Hepatocyte (in vitro differentiated cells): ENCODE measurements at regions not wholly inside any gene's neighbourhood (a gene's known extent, or its start where the extent isn't known, plus 50 kb on each side); places are given as distances from the start of the nearest gene placed in this dataset.

Experiments
- DNase-seq: peaks from one replicate; pipeline ENCODE4 v3.0.0-alpha.2; 2016; ENCODE audit warnings: low spot score
- H2AFZ ChIP-seq: fragments of 200-600 bp; sonication (generic); 2 replicates; pipeline ENCODE4 v1.6.0; 2016; ENCODE audit warnings: antibody characterized with exemption, mild to moderate bottlenecking
- H3K27ac ChIP-seq: fragments of 200-600 bp; sonication (generic); 2 replicates; pipeline ENCODE4 v1.5.1; 2016; ENCODE audit warnings: mild to moderate bottlenecking
- H3K27me3 ChIP-seq: fragments of 200-600 bp; sonication (generic); 2 replicates; pipeline ENCODE4 v1.6.1; 2016
- H3K36me3 ChIP-seq: fragments of 200-600 bp; sonication (generic); replicated peaks from 2 replicates; pipeline ENCODE4 v1.5.1; 2016; ENCODE audit warnings: low read depth; ENCODE audit not compliant: insufficient read depth
- H3K4me1 ChIP-seq: fragments of 200-600 bp; sonication (generic); 2 replicates; pipeline ENCODE4 v1.5.1; 2016; ENCODE audit warnings: mild to moderate bottlenecking, moderate library complexity; ENCODE audit not compliant: insufficient read depth
- H3K4me2 ChIP-seq: fragments of 200-600 bp; sonication (generic); 2 replicates; pipeline ENCODE4 v1.6.0; 2016
- H3K4me3 ChIP-seq: fragments of 200-600 bp; sonication (generic); 2 replicates; pipeline ENCODE4 v1.5.1; 2016; ENCODE audit warnings: mild to moderate bottlenecking
- H3K79me2 ChIP-seq: fragments of 200-600 bp; sonication (generic); 2 replicates; pipeline ENCODE4 v1.6.0; 2017; ENCODE audit warnings: mild to moderate bottlenecking
- H3K9me2 ChIP-seq: fragments of 200-600 bp; sonication (generic); replicated peaks from 2 replicates; pipeline ENCODE4 v1.6.0; 2017; ENCODE audit warnings: mild to moderate bottlenecking; ENCODE audit not compliant: insufficient read depth
- H3K9me3 ChIP-seq: fragments of 200-600 bp; sonication (generic); 2 replicates; pipeline ENCODE4 v1.5.1; 2016; ENCODE audit warnings: low read depth, mild to moderate bottlenecking
- H4K20me1 ChIP-seq: fragments of 200-600 bp; sonication (generic); 2 replicates; pipeline ENCODE4 v1.6.0; 2016; ENCODE audit warnings: mild to moderate bottlenecking; ENCODE audit not compliant: insufficient read depth, poor library complexity, severe bottlenecking
- CTCF ChIP-seq: fragments of 200-600 bp; sonication (generic); IDR thresholded peaks from 2 replicates; pipeline ENCODE4 v1.5.1; 2016; ENCODE audit warnings: antibody characterized with exemption, mild to moderate bottlenecking; ENCODE audit not compliant: poor library complexity
- EZH2 ChIP-seq: fragments of 200-600 bp; sonication (generic); IDR thresholded peaks from 2 replicates; pipeline ENCODE4 v1.6.1; 2016; ENCODE audit warnings: antibody characterized with exemption, mild to moderate bottlenecking, borderline replicate concordance
- EZH2phosphoT487 ChIP-seq: fragments of 200-600 bp; sonication (generic); IDR thresholded peaks from one replicate; pipeline ENCODE4 v1.6.1; 2018; ENCODE audit warnings: antibody characterized with exemption, mild to moderate bottlenecking, low read depth, moderate library complexity; ENCODE audit not compliant: unreplicated experiment, severe bottlenecking
- WGBS: methylation state at CpG from one replicate; pipeline ENCODE4 v1.1.6; 2016; ENCODE audit warnings: low lambda C conversion rate; ENCODE audit errors: missing lambda C conversion rate; 5-methylcytosine and 5-hydroxymethylcytosine counted together

DNA sequence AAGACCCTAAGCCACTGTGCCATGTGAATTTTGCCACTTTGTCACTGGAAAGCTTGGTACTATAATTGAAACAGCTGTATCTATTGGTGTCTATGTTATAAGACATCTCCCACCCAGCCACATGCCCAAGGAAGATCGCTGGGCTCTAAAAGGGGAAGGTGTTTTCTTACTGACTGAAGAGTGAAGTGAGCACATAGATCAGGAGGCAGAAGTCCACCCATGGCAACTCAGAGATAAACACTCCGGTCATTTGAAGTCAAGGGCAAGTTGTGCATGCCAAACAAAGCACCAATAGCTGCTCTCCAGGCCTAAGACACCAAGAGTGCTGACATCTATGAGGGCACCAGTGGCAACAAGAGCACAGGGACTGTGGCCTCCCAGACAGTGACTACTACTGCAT, 153.8 kb downstream of the KCTD12 start:
- Histone ChIP-seq H3K9me3 (no peaks in the 10 kb centered on the region), H2AFZ (no peak overlapping the region), H3K79me2 (no peaks in the 10 kb centered on the region), H3K27ac (no peak overlapping the region), H4K20me1 (no peaks in the 10 kb centered on the region), H3K4me1 (no peaks in the 10 kb centered on the region), H3K4me3 (no peak overlapping the region), H3K27me3 (no peaks in the 10 kb centered on the region), H3K4me2 (no peak overlapping the region), H3K36me3 (no peaks in the 10 kb centered on the region), H3K9me2 (no peaks in the 10 kb centered on the region)
- TF ChIP-seq CTCF, result no peak
- TF ChIP-seq EZH2phosphoT487, result no peak
- no peak for TF ChIP-seq EZH2
- WGBS, result 96% methylated on average over 2 of the region's 2 CpGs
- no peak for DNase-seq

GRCh38 chr13:76730220-76730619, 156.0 kb downstream of the KCTD12 start:
- Histone ChIP-seq H3K79me2 (no peaks in the 10 kb centered on the region), H2AFZ (no peak overlapping the region), H3K27ac (no peak overlapping the region), H3K36me3 (no peaks in the 10 kb centered on the region), H3K4me1 (no peaks in the 10 kb centered on the region), H3K9me3 (no peaks in the 10 kb centered on the region), H3K9me2 (no peaks in the 10 kb centered on the region), H3K4me2 (no peak overlapping the region), H3K4me3 (no peak overlapping the region), H4K20me1 (no peaks in the 10 kb centered on the region), H3K27me3 (no peaks in the 10 kb centered on the region)
- DNase-seq, result no peak
- WGBS, result 87% methylated on average over 4 of the region's 4 CpGs
- TF ChIP-seq EZH2 (no peak), EZH2phosphoT487 (no peak), CTCF (no peak)

DNA sequence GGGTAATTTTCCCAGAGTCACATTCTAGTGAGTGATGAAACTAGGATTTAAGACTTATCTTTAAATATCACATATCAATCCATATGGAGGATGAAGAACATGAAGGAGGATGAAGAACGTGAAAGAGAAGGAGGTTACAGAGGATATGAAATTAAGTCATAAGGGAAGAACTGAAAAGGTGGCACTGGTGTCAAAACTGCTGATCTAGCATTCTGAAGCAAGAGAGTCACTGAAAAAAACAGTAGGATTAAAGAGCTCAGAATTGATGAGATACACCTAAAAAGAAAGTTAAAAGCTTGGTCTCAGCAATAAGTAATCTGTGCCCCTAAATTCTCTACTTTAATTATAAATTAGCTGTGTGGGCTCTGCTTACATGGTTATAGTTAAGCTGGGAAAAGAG, 156.5 kb downstream of the KCTD12 start:
- TF ChIP-seq EZH2phosphoT487, result no peak
- Histone ChIP-seq H3K9me3 (no peaks in the 10 kb centered on the region), H3K36me3 (no peaks in the 10 kb centered on the region), H2AFZ (no peak overlapping the region), H3K4me2 (no peak overlapping the region), H3K9me2 (no peaks in the 10 kb centered on the region), H3K4me1 (no peaks in the 10 kb centered on the region), H3K4me3 (no peak overlapping the region), H4K20me1 (no peaks in the 10 kb centered on the region), H3K27ac (no peak overlapping the region), H3K27me3 (no peaks in the 10 kb centered on the region), H3K79me2 (no peaks in the 10 kb centered on the region)
- 87% methylated on average over 1 of the region's 1 CpG for WGBS
- no peak for DNase-seq

GRCh38 chr13:76725896-76726295, 160.3 kb downstream of the KCTD12 start:
- Histone ChIP-seq H3K79me2 (no peaks in the 10 kb centered on the region), H3K27me3 (no peaks in the 10 kb centered on the region), H3K9me2 (no peaks in the 10 kb centered on the region), H3K4me3 (no peak overlapping the region), H3K36me3 (no peaks in the 10 kb centered on the region), H3K9me3 (no peaks in the 10 kb centered on the region), H3K4me2 (no peak overlapping the region), H2AFZ (no peak overlapping the region), H4K20me1 (no peaks in the 10 kb centered on the region), H3K27ac (no peak overlapping the region), H3K4me1 (no peaks in the 10 kb centered on the region)
- 50% methylated on average over 1 of the region's 1 CpG for WGBS
- no peak for TF ChIP-seq EZH2phosphoT487
- TF ChIP-seq EZH2, result no peak
- no peak for TF ChIP-seq CTCF
- DNase-seq, result no peak
